GM12878 (cell line): ENCODE measurements at regions not wholly inside any gene's neighbourhood (a gene's known extent, or its start where the extent isn't known, plus 50 kb on each side); places are given as distances from the start of the nearest gene placed in this dataset.

Experiments used
- ATAC-seq: fragments of 200-7000 bp; cut with Tn5 transposase; 3 replicates; pipeline ENCODE4 v1.9.1; 2020; ENCODE audit warnings: mild to moderate bottlenecking, moderate library complexity
- BruUV-seq: library from RNA; stranded (reverse); fragments of 400-500 nt; replicated peaks from 2 replicates; lab custom pipeline; 2021; lab: Mats Ljungman, UMichigan
- CTCF ChIA-PET: fragments of 300-600 bp; sonication (Branson Sonifier 250); formaldehyde crosslinking; extraction: SDS; loops from one replicate; lab custom pipeline; 2021; ENCODE audit warnings: inconsistent platforms; lab: Yijun Ruan, JAX
- POLR2A ChIA-PET: fragments of 350-600 bp; formaldehyde crosslinking; extraction: SDS; loops from one replicate; lab custom pipeline; 2021; ENCODE audit warnings: inconsistent platforms; lab: Charles Lee
- RAD21 ChIA-PET: fragments of 300-600 bp; sonication (Branson Sonifier 250); formaldehyde crosslinking; loops from one replicate; lab custom pipeline; 2023; ENCODE audit warnings: antibody characterized with exemption; ENCODE audit not compliant: unreplicated experiment; lab: Charles Lee
- SMC1A ChIA-PET: fragments of 300-600 bp; sonication (Branson Sonifier 250); formaldehyde crosslinking; loops from one replicate; lab custom pipeline; 2023; ENCODE audit not compliant: unreplicated experiment, uncharacterized antibody; lab: Charles Lee
- DNase-seq: peaks from one replicate; pipeline ENCODE4 v3.0.0-alpha.2; 2011; ENCODE audit warnings: low read depth, low spot score
- FAIRE-seq: peaks from 3 replicates; lab custom pipeline; 2011; peaks lifted over from hg19 to GRCh38; lab: Jason Lieb, UNC
- H2AFZ ChIP-seq: 2 replicates; pipeline ENCODE4 v1.6.0; 2011; ENCODE audit warnings: low read depth, low read length, control low read depth; ENCODE audit not compliant: control insufficient read depth
- H3K27ac ChIP-seq: 2 replicates; pipeline ENCODE4 v1.5.1; 2011; ENCODE audit warnings: control low read depth; ENCODE audit not compliant: control insufficient read depth, insufficient read depth
- H3K27me3 ChIP-seq, 2 experiments: replicated peaks in 1 of 2; 2 replicates each; pipeline versions ENCODE4 v1.6.0 to v1.6.1; 2011; ENCODE audit warnings: low read length in 1 of 2; ENCODE audit not compliant: control insufficient read depth in 2 of 2, insufficient read depth in 2 of 2
- H3K36me3 ChIP-seq, 2 experiments: 2 replicates each; pipeline ENCODE4 v1.5.1; 2011; ENCODE audit warnings: low read length in 1 of 2; ENCODE audit not compliant: control insufficient read depth in 2 of 2, insufficient read depth in 2 of 2
- H3K4me1 ChIP-seq: 2 replicates; pipeline ENCODE4 v1.6.1; 2011; ENCODE audit warnings: mild to moderate bottlenecking, low read length, moderate library complexity, mixed read lengths; ENCODE audit not compliant: control insufficient read depth, insufficient read depth
- H3K4me2 ChIP-seq: 2 replicates; pipeline ENCODE4 v1.6.0; 2011; ENCODE audit warnings: control low read depth; ENCODE audit not compliant: control insufficient read depth, insufficient read depth
- H3K4me3 ChIP-seq: fragments of 200-600 bp; sonication (generic); 2 replicates; pipeline ENCODE4 v1.5.1; 2016
- H3K79me2 ChIP-seq: 2 replicates; pipeline ENCODE4 v1.6.0; 2011; ENCODE audit warnings: low read length; ENCODE audit not compliant: control insufficient read depth, insufficient read depth
- H3K9ac ChIP-seq: 2 replicates; pipeline ENCODE4 v1.8.0; 2011; ENCODE audit warnings: low read length, control low read depth, mixed read lengths; ENCODE audit not compliant: control insufficient read depth, insufficient read depth
- H3K9me3 ChIP-seq: replicated peaks from 3 replicates; pipeline ENCODE4 v1.5.1; 2011; ENCODE audit warnings: mild to moderate bottlenecking, low read length; ENCODE audit not compliant: control insufficient read depth, insufficient read depth
- H4K20me1 ChIP-seq: 2 replicates; pipeline ENCODE4 v1.6.0; 2011; ENCODE audit not compliant: control insufficient read depth, insufficient read depth
- ATF3 ChIP-seq: IDR thresholded peaks from 2 replicates; pipeline ENCODE4 v1.6.1; 2011; ENCODE audit warnings: low read depth, mild to moderate bottlenecking, low read length, moderate library complexity, borderline replicate concordance; ENCODE audit errors: extremely low read depth
- BCL11A ChIP-seq: IDR thresholded peaks from 2 replicates; pipeline ENCODE4 v1.6.1; 2011; ENCODE audit warnings: low read depth, low read length
- BCLAF1 ChIP-seq: fragments of 450-650 bp; IDR thresholded peaks from 2 replicates; pipeline ENCODE4 v1.6.1; 2017; ENCODE audit warnings: antibody characterized with exemption, mild to moderate bottlenecking, moderate library complexity
- CTCF ChIP-seq, 3 experiments: IDR thresholded peaks in 2 of 3; conservative IDR thresholded peaks in 1 of 3; 2 replicates each; pipeline ENCODE4 v1.5.1; 2011; ENCODE audit warnings: low read depth in 3 of 3, low read length in 3 of 3, mild to moderate bottlenecking in 3 of 3, control low read depth in 2 of 3, moderate library complexity in 2 of 3, inconsistent platforms in 1 of 3, mixed read lengths in 1 of 3; ENCODE audit not compliant: control insufficient read depth in 2 of 3, insufficient read depth in 1 of 3; ENCODE audit errors: extremely low read depth in 1 of 3
- EGR1 ChIP-seq, 2 experiments: IDR thresholded peaks; 1 replicate in 1 of 2; 2 replicates in 1 of 2; pipeline ENCODE4 v1.6.1; 2011 to 2012; ENCODE audit warnings: low read depth in 2 of 2, low read length in 2 of 2, borderline replicate concordance in 1 of 2, mild to moderate bottlenecking in 1 of 2, moderate library complexity in 1 of 2
- FOS ChIP-seq: IDR thresholded peaks from 3 replicates; pipeline ENCODE4 v1.6.1; 2011; ENCODE audit warnings: borderline replicate concordance; ENCODE audit not compliant: insufficient read length; ENCODE audit errors: extremely low read depth
- HDAC2 ChIP-seq: fragments of 200-600 bp; sonication (generic); IDR thresholded peaks from 2 replicates; pipeline ENCODE4 v1.6.1; 2017
- NKRF ChIP-seq: fragments of 450-650 bp; conservative IDR thresholded peaks from 2 replicates; pipeline ENCODE4 v1.6.1; 2017; ENCODE audit warnings: mild to moderate bottlenecking, moderate library complexity
- PRDM15 ChIP-seq: fragments of 450-650 bp; formaldehyde crosslinking; IDR thresholded peaks from 2 replicates; pipeline ENCODE4 v1.4.0; 2020; ENCODE audit warnings: mild to moderate bottlenecking, moderate library complexity
- RELA ChIP-seq: fragments of 450-650 bp; IDR thresholded peaks from 2 replicates; pipeline ENCODE4 v1.8.0; 2014; ENCODE audit warnings: borderline replicate concordance; ENCODE audit not compliant: partially characterized antibody
- SMAD5 ChIP-seq: IDR thresholded peaks from 2 replicates; pipeline ENCODE4 v1.6.1; 2016; ENCODE audit warnings: antibody characterized with exemption, low read depth
- SRF ChIP-seq, 2 experiments: IDR thresholded peaks; 2 replicates each; pipeline ENCODE4 v1.6.1; 2011; ENCODE audit warnings: low read depth in 2 of 2, low read length in 2 of 2, mild to moderate bottlenecking in 1 of 2, moderate library complexity in 1 of 2
- ZSCAN29 ChIP-seq: fragments of 450-650 bp; IDR thresholded peaks from 2 replicates; pipeline ENCODE4 v1.6.1; 2017; ENCODE audit warnings: mild to moderate bottlenecking, moderate library complexity
- WGBS: methylation state at CpG from one replicate; pipeline ENCODE4 v1.1.6; 2016; ENCODE audit warnings: low lambda C conversion rate; ENCODE audit not compliant: insufficient replicate concordance, insufficient coverage; ENCODE audit errors: missing lambda C conversion rate; 5-methylcytosine and 5-hydroxymethylcytosine counted together
- in situ Hi-C: fragments of 300-500 bp; cut with MboI; formaldehyde crosslinking; loops from 9 replicates; pipeline ENCODE4 v1.14.3; 2018; ENCODE audit warnings: mixed read lengths
- intact Hi-C: fragments of 100-400 bp; cut with micrococcal nuclease; formaldehyde crosslinking; loops from one replicate; pipeline ENCODE4 v1.14.2; 2022; ENCODE audit not compliant: unreplicated experiment

- SMC1A ChIA-PET = interaction anchor here (1.1 to 1.2 kb wide), 2 partner anchors 14 to 136 kb away, joined by 3 read pairs; no protein-coding TSS in a partner anchor
- no peak for TF ChIP-seq ATF3
- no peak for TF ChIP-seq RELA
- TF ChIP-seq HDAC2 = no peak
- no peak for TF ChIP-seq EGR1 (IDR thresholded peaks at IDR 0.05; ENCODE audit: borderline replicate concordance in 1 of 2, low read depth in 2 of 2, low read length in 2 of 2)
- no peak for TF ChIP-seq BCL11A
- no peak for TF ChIP-seq NKRF
- TF ChIP-seq SRF (IDR thresholded peaks at IDR 0.05; ENCODE audit: low read depth in 2 of 2, low read length in 2 of 2) = no peak
- no peak for TF ChIP-seq SMAD5
- no peak for TF ChIP-seq BCLAF1
- no peak for TF ChIP-seq CTCF (IDR thresholded peaks at IDR 0.05 in 2 of 3, conservative IDR thresholded peaks at IDR 0.05 in 1 of 3; ENCODE audit: control insufficient read depth in 2 of 3, extremely low read depth in 1 of 3, insufficient read depth in 1 of 3, low read depth in 3 of 3, low read length in 3 of 3)
- TF ChIP-seq ZSCAN29 = no peak
- no peak for TF ChIP-seq PRDM15 (CRISPR knock-in tag)
- no peak for TF ChIP-seq FOS
- TF ChIP-seq, all 136 proteins: peak for 0
- H3K79me2 ChIP-seq = no peaks in the 10 kb centered on the region
- ATAC-seq (no peak), DNase-seq (no peak), FAIRE-seq (no peak)
- H4K20me1 ChIP-seq = no peaks in the 10 kb centered on the region
- BruUV-seq = no TSS peak
- ChIA-PET POLR2A (no interaction called here), RAD21 (no interaction called here), CTCF (interaction anchor here (1.0 kb wide), 1 partner anchor 289 kb away, joined by 6 read pairs; no protein-coding TSS in a partner anchor)
- H3K36me3 ChIP-seq = no peaks in the 10 kb centered on the region
- no peaks in the 10 kb centered on the region for H3K4me1 ChIP-seq
- intact Hi-C loops = no loop called here
- 30% methylated on average over 4 of the region's 4 CpGs for WGBS
- H3K27me3 ChIP-seq = peaks cover 0 to 4% of the 10 kb centered on the region in 2 experiments; a peak in 2 of 4 replicates
- H2AFZ ChIP-seq = no peak overlapping the region
- H3K4me2 ChIP-seq = no peak overlapping the region
- no peak overlapping the region for H3K9ac ChIP-seq
- no peak overlapping the region for H3K4me3 ChIP-seq
- in situ Hi-C loops = no loop called here
- H3K27ac ChIP-seq = no peak overlapping the region
- H3K9me3 ChIP-seq = no peaks in the 10 kb centered on the region
Observed at GRCh38 chr13:78426183-78426582, 177.2 kb downstream of the POU4F1 start.
